Retinal pigment epithelial cell (primary cell): ENCODE measurements at regions not wholly inside any gene's neighbourhood (a gene's known extent, or its start where the extent isn't known, plus 50 kb on each side); places are given as distances from the start of the nearest gene placed in this dataset.

Experiments used
- DNase-seq: peaks from one replicate; pipeline ENCODE4 v3.0.0-alpha.2; 2010; ENCODE audit warnings: low read depth
- H3K4me3 ChIP-seq: 2 replicates; pipeline ENCODE4 v1.5.1; 2011; ENCODE audit warnings: mild to moderate bottlenecking, low read length, control low read depth, moderate library complexity
- CTCF ChIP-seq: conservative IDR thresholded peaks from 2 replicates; pipeline ENCODE4 v1.5.1; 2011; ENCODE audit warnings: low read depth, low read length, control low read depth, inconsistent platforms

GRCh38 chr18:51721996-51722395 lies 524.5 kb upstream of the MEX3C start:
- TF ChIP-seq CTCF, result no peak
- H3K4me3 ChIP-seq, result no peak overlapping the region
- DNase-seq, result no peak

- no peak for DNase-seq
- no peak overlapping the region for H3K4me3 ChIP-seq
- TF ChIP-seq CTCF, result no peak
These were observed 527.6 kb upstream of the MEX3C start for GRCh38 chr18:51724790-51725721.

- no peak overlapping the region for H3K4me3 ChIP-seq
- no peak for DNase-seq
- TF ChIP-seq CTCF, result no peak
These were observed 529.1 kb upstream of the MEX3C start for GRCh38 chr18:51726614-51727013.

- no peak for TF ChIP-seq CTCF
- DNase-seq, result no peak
- H3K4me3 ChIP-seq, result no peak overlapping the region
These were observed 530.3 kb upstream of the MEX3C start for GRCh38 chr18:51727780-51728179.

GRCh38 chr18:51731070-51731469 lies 533.6 kb upstream of the MEX3C start:
- H3K4me3 ChIP-seq, result no peak overlapping the region
- no peak for TF ChIP-seq CTCF
- no peak for DNase-seq

- DNase-seq, result no peak
- H3K4me3 ChIP-seq, result no peak overlapping the region
- no peak for TF ChIP-seq CTCF
These were observed 537.1 kb upstream of the MEX3C start for GRCh38 chr18:51734576-51734975.

- H3K4me3 ChIP-seq, result no peak overlapping the region
- no peak for TF ChIP-seq CTCF
- DNase-seq, result no peak
These were observed 541.7 kb upstream of the MEX3C start for GRCh38 chr18:51739044-51739666.
